ENCODE measurements at regions not wholly inside any gene's neighbourhood (a gene's known extent, or its start where the extent isn't known, plus 50 kb on each side); places are given as distances from the start of the nearest gene placed in this dataset.

DNA sequence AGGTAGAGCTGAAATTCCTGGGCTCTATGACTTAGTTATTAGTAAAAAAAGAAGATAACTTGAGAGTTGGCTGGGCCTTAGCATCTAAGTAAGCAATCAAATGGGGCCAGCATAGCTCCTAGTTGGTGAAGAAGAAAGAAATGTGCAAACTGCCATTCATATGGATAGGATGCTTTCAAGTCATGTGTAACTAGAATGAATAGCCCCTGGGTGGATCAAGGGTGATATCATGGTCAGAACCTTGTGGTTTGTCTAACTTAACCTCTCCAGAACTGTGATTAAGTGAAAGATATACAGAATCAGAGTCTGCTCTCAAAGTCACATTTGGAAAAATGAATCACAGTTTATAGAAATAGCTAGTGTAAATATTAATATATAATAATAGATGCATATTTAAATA is 198.7 kb upstream of the DTNA start:
- dilution Hi-C loops (cut with MboI; ENCODE audit: extremely low pct_ligation_motif_present, low sequenced_read_pairs): no loop called here
- FAIRE-seq: no peak

More for the DNA sequence above, 198.7 kb upstream of the DTNA start:
- POLR2A ChIA-PET: no interaction called here
- Histone ChIP-seq H3K4me2 (ENCODE audit: insufficient read depth, low read length) (no peak overlapping the region), H2AFZ (ENCODE audit: low read depth, low read length) (no peak overlapping the region), H3K4me3 (replicated peaks in 1 of 3; ENCODE audit: insufficient read depth in 1 of 3, low read depth in 1 of 3, low read length in 3 of 3) (no peak overlapping the region), H3K79me2 (ENCODE audit: control insufficient read depth, insufficient read depth, low read length) (no peaks in the 10 kb centered on the region), H3K4me1 (ENCODE audit: control insufficient read depth, extremely low read depth, insufficient read depth, low read length) (peaks cover 10% of the 10 kb centered on the region), H3K9ac (replicated peaks; ENCODE audit: extremely low read depth, insufficient read depth, low read length) (no peak overlapping the region), H3K27ac (ENCODE audit: insufficient read depth, low read depth, low read length) (no peak overlapping the region), H3K27me3 (ENCODE audit: control insufficient read depth in 2 of 2, insufficient read depth in 2 of 2, low read length in 2 of 2) (no peaks in the 10 kb centered on the region), H3K9me3 (replicated peaks; ENCODE audit: control insufficient read depth, insufficient read depth, low read length) (no peaks in the 10 kb centered on the region), H3K9me1 (replicated peaks; ENCODE audit: control insufficient read depth, extremely low read depth, insufficient read depth, low read length) (no peaks in the 10 kb centered on the region), H3K36me3 (ENCODE audit: control insufficient read depth in 2 of 2, extremely low read depth in 1 of 2, insufficient read depth in 2 of 2, low read length in 2 of 2) (no peaks in the 10 kb centered on the region), H4K20me1 (replicated peaks; ENCODE audit: control insufficient read depth, extremely low read depth, insufficient read depth, low read length) (no peaks in the 10 kb centered on the region)
- TF ChIP-seq, protein P1, sequence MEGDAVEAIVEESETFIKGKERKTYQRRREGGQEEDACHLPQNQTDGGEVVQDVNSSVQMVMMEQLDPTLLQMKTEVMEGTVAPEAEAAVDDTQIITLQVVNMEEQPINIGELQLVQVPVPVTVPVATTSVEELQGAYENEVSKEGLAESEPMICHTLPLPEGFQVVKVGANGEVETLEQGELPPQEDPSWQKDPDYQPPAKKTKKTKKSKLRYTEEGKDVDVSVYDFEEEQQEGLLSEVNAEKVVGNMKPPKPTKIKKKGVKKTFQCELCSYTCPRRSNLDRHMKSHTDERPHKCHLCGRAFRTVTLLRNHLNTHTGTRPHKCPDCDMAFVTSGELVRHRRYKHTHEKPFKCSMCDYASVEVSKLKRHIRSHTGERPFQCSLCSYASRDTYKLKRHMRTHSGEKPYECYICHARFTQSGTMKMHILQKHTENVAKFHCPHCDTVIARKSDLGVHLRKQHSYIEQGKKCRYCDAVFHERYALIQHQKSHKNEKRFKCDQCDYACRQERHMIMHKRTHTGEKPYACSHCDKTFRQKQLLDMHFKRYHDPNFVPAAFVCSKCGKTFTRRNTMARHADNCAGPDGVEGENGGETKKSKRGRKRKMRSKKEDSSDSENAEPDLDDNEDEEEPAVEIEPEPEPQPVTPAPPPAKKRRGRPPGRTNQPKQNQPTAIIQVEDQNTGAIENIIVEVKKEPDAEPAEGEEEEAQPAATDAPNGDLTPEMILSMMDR (IDR thresholded peaks at IDR 0.05; ENCODE audit: extremely low read depth in 1 of 2, insufficient read depth in 1 of 2, low read depth in 1 of 2, low read length in 2 of 2): no peak
- TF ChIP-seq MYC (IDR thresholded peaks at IDR 0.05; ENCODE audit: low read depth, low read length) (no peak), POLR2A (IDR thresholded peaks at IDR 0.05; ENCODE audit: low read depth, low read length) (no peak), JUN (IDR thresholded peaks at IDR 0.05; ENCODE audit: borderline replicate concordance, insufficient read depth, insufficient read length, low read depth) (no peak), FOS (IDR thresholded peaks at IDR 0.05; ENCODE audit: borderline replicate concordance, insufficient read depth, low read length) (no peak), GATA2 (IDR thresholded peaks at IDR 0.05; ENCODE audit: insufficient read depth, insufficient read length, low read depth, low read length) (no peak), POLR2AphosphoS5 (IDR thresholded peaks at IDR 0.05; ENCODE audit: insufficient read depth, low read depth, low read length) (no peak), EZH2 (IDR thresholded peaks at IDR 0.05; ENCODE audit: borderline replicate concordance, low read depth, low read length, severe bottlenecking) (no peak)
- TF ChIP-seq, protein P2, sequence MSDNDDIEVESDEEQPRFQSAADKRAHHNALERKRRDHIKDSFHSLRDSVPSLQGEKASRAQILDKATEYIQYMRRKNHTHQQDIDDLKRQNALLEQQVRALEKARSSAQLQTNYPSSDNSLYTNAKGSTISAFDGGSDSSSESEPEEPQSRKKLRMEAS (IDR thresholded peaks at IDR 0.05; ENCODE audit: insufficient read depth, insufficient read length): no peak
- no TSS peak for BruUV-seq (replicated peaks)
- intact Hi-C loops (cut with micrococcal nuclease): no loop called here
- DNase-seq (ENCODE audit: low read depth, low spot score): no peak
- CTCF ChIA-PET: interaction anchor here (0.8 to 1.9 kb wide), 4 partner anchors 11 to 150 kb away, joined by 3 to 8 read pairs (median 4); no protein-coding TSS in a partner anchor

All from endothelial cell of umbilical vein (primary cell).